SH-SY5Y (cell line): ENCODE measurements at regions not wholly inside any gene's neighbourhood (a gene's known extent, or its start where the extent isn't known, plus 50 kb on each side); places are given as distances from the start of the nearest gene placed in this dataset.

Experiments used
- GATA2 ChIP-seq: IDR thresholded peaks from 2 replicates; pipeline ENCODE4 v1.6.1; 2011; ENCODE audit warnings: mild to moderate bottlenecking, low read depth, low read length
- GATA3 ChIP-seq: IDR thresholded peaks from 2 replicates; pipeline ENCODE4 v1.6.1; 2011; ENCODE audit warnings: low read depth, mild to moderate bottlenecking, low read length, moderate library complexity

GRCh38 chr10:118234683-118235082, 107.4 kb downstream of the FAM204A start:
- TF ChIP-seq GATA3 (no peak), GATA2 (no peak)
